ENCODE measurements at regions not wholly inside any gene's neighbourhood (a gene's known extent, or its start where the extent isn't known, plus 50 kb on each side); places are given as distances from the start of the nearest gene placed in this dataset.

DNA sequence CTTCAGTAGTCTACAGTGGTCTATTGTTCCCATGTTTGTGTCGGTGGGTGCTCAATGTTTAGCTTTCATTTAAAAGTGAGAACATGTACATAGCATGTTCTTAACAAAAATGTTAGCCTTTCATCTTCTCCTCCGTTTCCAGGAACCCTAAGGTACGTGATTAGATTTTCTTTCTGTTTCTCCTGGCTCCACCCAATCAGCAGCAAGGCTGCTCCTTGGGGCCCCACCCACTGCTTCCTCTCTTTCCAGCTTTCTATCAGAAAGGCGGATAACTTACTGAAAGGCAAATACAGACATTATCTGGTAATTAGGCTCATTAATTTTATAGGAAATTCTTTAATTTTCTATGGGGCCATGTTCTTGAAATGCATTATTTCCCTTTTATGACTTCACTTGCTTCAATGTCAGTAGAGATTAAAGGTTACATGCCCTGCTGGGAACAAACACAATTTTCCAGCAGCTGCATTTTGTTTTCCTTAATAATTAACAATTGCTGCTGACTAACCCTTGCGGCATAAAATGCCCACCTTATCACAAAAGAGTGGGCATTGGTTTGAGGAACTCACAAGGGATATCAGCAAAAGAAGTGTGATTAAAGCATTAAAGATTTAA is 324.9 kb upstream of the SNX7 start:
- peaks cover 6% of the 10 kb centered on the region for H3K27me3 Mint-ChIP-seq
- H3K4me3 Mint-ChIP-seq = no peak overlapping the region
- no peak overlapping the region for H3K27ac Mint-ChIP-seq
- no peaks in the 10 kb centered on the region for H3K9me3 Mint-ChIP-seq
- H3K4me1 Mint-ChIP-seq (ENCODE audit: low read depth) = peaks cover 5% of the 10 kb centered on the region
- H3K36me3 Mint-ChIP-seq (ENCODE audit: low read depth) = no peaks in the 10 kb centered on the region
- intact Hi-C loops (cut with micrococcal nuclease) = no loop called here

DNA sequence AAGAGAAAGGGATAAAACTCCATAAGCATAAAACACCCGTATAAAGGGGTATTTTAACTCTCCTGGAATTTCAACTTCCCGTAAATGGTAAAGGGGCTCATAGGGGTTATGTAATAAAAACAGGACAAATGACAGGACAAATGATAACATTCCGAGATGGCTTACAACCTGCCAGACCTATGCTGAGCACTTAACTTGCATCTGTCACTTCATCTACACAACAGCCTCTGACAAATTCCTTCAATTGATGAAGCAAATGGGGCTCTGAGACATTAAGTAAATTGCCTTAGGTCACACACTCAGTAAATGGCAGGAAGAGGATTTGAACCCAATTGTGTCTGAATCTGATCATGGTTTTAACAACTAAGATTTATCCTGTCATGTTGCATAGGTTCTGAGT is 327.6 kb upstream of the SNX7 start:
- Mint-ChIP-seq H3K9me3 (peaks cover 10% of the 10 kb centered on the region), H3K36me3 (ENCODE audit: low read depth) (no peaks in the 10 kb centered on the region), H3K27ac (no peak overlapping the region), H3K4me3 (no peak overlapping the region), H3K4me1 (ENCODE audit: low read depth) (peaks cover 10% of the 10 kb centered on the region), H3K27me3 (peaks cover 10% of the 10 kb centered on the region)
- intact Hi-C loops (cut with micrococcal nuclease) = no loop called here

DNA sequence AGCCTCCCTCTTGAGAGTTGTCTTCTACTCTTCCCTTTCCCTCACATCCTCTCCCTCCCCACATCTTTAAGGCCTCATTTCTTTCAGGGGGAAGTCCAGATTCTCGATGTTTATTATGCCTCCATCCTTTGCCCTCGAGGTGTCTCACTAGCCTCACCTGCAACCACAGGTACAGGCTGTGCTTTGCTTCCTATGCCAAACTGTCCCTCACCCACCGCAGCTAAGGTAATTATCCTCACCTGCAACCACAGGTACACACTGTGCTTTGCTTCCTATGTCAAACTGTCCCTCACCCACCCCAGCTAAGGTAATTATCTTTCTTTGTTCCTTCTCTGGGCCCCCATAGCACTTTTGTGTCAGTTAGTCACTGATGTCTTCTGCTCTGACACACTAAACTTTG is 328.1 kb upstream of the SNX7 start:
- no peak overlapping the region for H3K27ac Mint-ChIP-seq

DNA sequence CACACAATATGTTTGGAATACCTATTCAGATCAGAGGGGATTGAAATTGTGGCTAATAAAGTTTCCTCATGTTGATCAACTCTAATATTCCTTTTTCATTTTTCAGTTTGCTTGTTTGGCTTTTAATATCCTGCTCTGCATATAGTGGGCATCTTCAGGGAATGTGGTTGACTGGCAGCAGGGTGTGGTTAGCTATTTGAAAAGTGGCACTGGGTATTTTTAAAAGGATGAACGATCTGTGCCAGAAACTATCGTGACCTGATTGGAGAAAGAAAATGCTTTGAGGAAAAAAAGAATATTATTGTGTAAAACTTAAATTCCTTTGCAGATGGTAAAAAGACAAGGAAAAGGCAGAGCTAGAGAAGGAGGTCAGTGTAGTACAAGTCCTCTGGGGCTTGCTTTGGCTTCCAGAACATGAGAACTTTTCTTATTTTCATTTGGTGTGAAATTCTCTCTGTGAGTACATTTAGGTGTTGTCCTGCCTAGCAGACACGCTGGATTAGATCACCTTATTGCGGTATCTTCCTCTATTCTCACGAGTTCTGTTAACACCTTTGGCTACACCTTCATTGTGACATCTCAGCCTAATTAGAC is 329.7 kb upstream of the SNX7 start:
- H3K9me3 Mint-ChIP-seq = peaks cover 10% of the 10 kb centered on the region
- H3K4me3 Mint-ChIP-seq = no peak overlapping the region
- H3K27ac Mint-ChIP-seq = no peak overlapping the region
- intact Hi-C loops (cut with micrococcal nuclease) = no loop called here
- H3K4me1 Mint-ChIP-seq (ENCODE audit: low read depth) = peaks cover 10% of the 10 kb centered on the region
- no peaks in the 10 kb centered on the region for H3K36me3 Mint-ChIP-seq (ENCODE audit: low read depth)
- H3K27me3 Mint-ChIP-seq = peaks cover 21% of the 10 kb centered on the region

More for the DNA sequence above, 328.1 kb upstream of the SNX7 start:
- peaks cover 8% of the 10 kb centered on the region for H3K4me1 Mint-ChIP-seq (ENCODE audit: low read depth)
- no peak overlapping the region for H3K4me3 Mint-ChIP-seq
- no peaks in the 10 kb centered on the region for H3K36me3 Mint-ChIP-seq (ENCODE audit: low read depth)
- intact Hi-C loops (cut with micrococcal nuclease) = no loop called here
- peaks cover 10% of the 10 kb centered on the region for H3K9me3 Mint-ChIP-seq
- H3K27me3 Mint-ChIP-seq = peaks cover 13% of the 10 kb centered on the region

DNA sequence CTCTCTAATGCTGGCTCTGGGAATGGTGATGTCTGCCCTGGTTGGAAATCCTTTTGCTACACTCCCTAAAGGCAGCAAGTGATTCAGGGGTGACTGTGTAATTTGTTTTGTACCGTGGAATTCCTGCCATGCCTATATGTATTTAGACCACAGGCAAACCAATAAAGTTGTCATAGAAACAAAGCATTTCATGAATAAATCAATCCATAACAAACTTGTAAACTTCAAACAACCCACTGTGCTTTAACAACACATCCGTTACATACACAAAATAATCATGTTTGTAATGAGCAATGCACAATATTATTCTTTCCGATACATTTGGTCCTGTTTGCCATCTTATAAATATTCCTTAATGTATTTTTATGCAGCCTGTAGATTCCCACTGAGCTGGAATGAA is 330.3 kb upstream of the SNX7 start:
- no peaks in the 10 kb centered on the region for H3K36me3 Mint-ChIP-seq (ENCODE audit: low read depth)
- peaks cover 10% of the 10 kb centered on the region for H3K4me1 Mint-ChIP-seq (ENCODE audit: low read depth)
- intact Hi-C loops (cut with micrococcal nuclease) = no loop called here
- H3K27me3 Mint-ChIP-seq = peaks cover 23% of the 10 kb centered on the region
- no peak overlapping the region for H3K4me3 Mint-ChIP-seq
- no peak overlapping the region for H3K27ac Mint-ChIP-seq
- H3K9me3 Mint-ChIP-seq = peaks cover 10% of the 10 kb centered on the region

DNA sequence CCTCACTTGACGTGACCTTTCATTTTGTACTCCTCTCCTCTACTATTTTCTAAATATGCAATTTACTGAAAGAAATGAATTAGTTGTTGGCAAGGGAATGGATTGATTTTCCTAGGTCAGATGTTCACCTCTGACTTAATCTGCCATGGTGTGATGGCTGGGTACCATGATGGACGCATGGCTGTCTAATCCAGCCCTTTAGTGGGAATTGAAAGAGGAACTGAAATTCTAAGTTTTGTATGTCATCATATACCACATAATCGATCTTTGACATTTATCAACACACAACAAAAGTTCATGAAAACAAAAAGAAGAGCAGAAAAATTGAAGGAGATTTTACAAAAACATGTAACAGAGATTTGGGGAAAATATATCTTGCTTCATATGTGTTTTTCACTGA is 331.3 kb upstream of the SNX7 start:
- Mint-ChIP-seq H3K36me3 (ENCODE audit: low read depth) (no peaks in the 10 kb centered on the region), H3K27ac (no peak overlapping the region), H3K9me3 (peaks cover 10% of the 10 kb centered on the region), H3K4me3 (no peak overlapping the region), H3K4me1 (ENCODE audit: low read depth) (peaks cover 16% of the 10 kb centered on the region), H3K27me3 (peaks cover 26% of the 10 kb centered on the region)
- intact Hi-C loops (cut with micrococcal nuclease) = no loop called here

DNA sequence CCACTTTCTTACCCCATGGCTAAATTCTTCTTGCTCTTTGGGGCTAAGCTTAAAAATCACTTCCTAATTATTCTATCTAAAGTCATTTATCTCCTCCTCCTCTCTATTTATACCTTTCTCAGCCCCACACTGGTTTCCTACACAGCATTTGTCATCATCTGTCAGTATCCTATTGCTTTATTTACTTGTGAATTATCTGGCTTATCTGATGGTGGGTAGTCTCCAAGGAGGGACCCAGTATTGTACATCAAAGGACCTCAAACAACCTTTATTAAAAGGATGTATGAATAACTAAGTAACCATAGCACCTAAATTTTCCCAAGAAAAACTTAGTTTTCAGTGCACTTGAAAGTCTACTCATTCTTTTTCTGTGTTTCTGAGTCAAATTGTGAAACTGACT is 332.7 kb upstream of the SNX7 start:
- Mint-ChIP-seq H3K9me3 (peaks cover 10% of the 10 kb centered on the region), H3K27ac (no peak overlapping the region), H3K27me3 (peaks cover 30% of the 10 kb centered on the region), H3K4me1 (ENCODE audit: low read depth) (peaks cover 28% of the 10 kb centered on the region), H3K4me3 (no peak overlapping the region), H3K36me3 (ENCODE audit: low read depth) (no peaks in the 10 kb centered on the region)
- intact Hi-C loops (cut with micrococcal nuclease) = no loop called here

DNA sequence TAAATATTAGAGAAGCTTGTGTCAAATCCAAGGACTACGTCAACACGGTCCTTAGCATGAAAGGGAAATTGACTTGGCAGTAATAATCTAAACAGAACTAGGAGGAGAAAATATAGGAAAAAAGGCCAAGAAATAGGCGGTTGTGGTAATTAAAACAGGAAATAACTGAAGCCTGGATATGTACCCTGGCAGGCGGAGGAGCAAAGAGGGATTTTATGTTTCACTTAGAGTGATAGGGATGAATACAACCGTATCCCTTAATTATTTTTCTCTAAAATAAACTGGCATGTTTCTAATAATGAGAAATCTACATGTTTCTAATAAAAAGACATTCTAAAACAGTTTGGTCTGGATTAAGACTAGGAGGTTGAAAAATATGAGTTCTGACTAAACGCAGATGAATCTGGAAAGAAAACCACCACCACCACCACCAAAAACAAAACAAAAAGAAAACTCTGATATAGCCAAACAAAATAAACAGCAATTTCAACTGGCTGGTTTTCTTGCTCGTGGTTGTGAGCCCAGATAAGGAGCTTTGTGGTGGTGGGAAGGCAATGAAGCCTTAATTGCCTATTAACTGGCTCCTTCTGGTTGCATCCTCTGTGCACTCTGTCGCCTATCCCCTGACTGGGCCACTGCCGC is 334.2 kb upstream of the SNX7 start:
- H3K4me3 Mint-ChIP-seq = no peak overlapping the region
- no peak overlapping the region for H3K27ac Mint-ChIP-seq
- no peaks in the 10 kb centered on the region for H3K36me3 Mint-ChIP-seq (ENCODE audit: low read depth)
- intact Hi-C loops (cut with micrococcal nuclease) = no loop called here
- peaks cover 10% of the 10 kb centered on the region for H3K9me3 Mint-ChIP-seq
- H3K4me1 Mint-ChIP-seq (ENCODE audit: low read depth) = peaks cover 35% of the 10 kb centered on the region
- peaks cover 26% of the 10 kb centered on the region for H3K27me3 Mint-ChIP-seq

DNA sequence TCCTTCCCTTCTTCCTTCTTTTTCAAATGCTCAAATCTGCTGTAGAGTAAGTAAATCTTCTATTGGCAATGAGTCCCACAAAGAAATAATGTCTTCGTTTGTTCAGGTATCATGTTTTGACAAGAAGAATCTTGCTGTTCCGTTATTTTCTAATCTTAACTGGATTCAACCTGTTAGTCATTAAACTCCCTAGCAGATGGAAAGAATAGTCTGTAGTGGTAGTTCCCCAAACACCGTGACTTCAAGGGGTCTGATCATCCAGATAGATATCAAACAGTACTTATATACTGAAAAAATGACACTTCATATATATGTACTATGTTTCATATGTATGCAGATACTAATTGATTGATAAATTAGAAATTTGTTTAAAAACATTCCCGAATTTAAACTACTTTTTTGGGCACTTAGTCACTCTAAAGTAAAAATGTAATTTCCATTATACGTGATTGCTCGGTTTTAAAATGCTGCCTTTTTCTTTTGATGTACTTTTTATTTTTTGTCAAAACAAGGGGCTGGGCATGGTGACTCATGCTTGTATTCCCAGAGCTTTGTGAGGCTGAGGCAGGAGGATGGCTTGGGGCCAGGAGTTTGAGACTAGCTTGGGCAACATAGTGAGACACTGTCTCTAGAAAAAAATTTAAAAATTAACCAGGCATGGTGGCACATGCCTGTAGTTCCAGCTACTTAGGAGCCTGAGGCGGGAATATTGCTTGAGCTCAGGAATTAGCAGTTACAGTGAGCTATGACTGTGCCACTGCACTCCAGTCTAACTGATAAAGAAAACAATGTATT is 335.7 kb upstream of the SNX7 start:
- intact Hi-C loops (cut with micrococcal nuclease) = no loop called here
- H3K4me1 Mint-ChIP-seq (ENCODE audit: low read depth) = peaks cover 35% of the 10 kb centered on the region
- H3K27ac Mint-ChIP-seq = no peak overlapping the region
- peaks cover 11% of the 10 kb centered on the region for H3K9me3 Mint-ChIP-seq
- no peak overlapping the region for H3K4me3 Mint-ChIP-seq
- peaks cover 23% of the 10 kb centered on the region for H3K27me3 Mint-ChIP-seq
- no peaks in the 10 kb centered on the region for H3K36me3 Mint-ChIP-seq (ENCODE audit: low read depth)

DNA sequence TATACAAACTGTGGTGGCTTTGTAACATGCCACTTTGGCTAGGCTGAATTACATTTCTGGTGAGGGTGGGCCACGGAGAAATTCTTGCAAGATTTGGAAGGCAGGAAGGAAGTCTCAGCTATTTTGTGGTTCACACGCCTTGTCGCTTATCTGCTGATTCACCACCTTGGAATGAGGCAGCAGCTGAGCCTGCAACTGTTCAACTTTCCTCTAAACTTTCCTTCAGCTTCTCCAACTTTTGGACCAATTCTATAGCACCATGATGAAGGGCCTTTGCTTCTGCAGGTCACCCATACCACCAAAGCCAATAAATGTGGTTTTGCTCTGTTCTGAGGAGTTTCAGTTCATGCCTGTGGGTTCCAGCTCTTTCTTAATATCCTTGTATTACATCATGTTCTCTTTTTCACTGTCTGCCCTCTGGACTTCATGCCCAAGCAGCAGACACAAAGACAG is 337.6 kb upstream of the SNX7 start:
- peaks cover 30% of the 10 kb centered on the region for H3K4me1 Mint-ChIP-seq (ENCODE audit: low read depth)
- H3K9me3 Mint-ChIP-seq = peaks cover 8% of the 10 kb centered on the region
- H3K36me3 Mint-ChIP-seq (ENCODE audit: low read depth) = no peaks in the 10 kb centered on the region
- H3K27ac Mint-ChIP-seq = peak overlapping the region; percentile 24
- intact Hi-C loops (cut with micrococcal nuclease) = no loop called here
- H3K27me3 Mint-ChIP-seq = peaks cover 24% of the 10 kb centered on the region
- H3K4me3 Mint-ChIP-seq = no peak overlapping the region

DNA sequence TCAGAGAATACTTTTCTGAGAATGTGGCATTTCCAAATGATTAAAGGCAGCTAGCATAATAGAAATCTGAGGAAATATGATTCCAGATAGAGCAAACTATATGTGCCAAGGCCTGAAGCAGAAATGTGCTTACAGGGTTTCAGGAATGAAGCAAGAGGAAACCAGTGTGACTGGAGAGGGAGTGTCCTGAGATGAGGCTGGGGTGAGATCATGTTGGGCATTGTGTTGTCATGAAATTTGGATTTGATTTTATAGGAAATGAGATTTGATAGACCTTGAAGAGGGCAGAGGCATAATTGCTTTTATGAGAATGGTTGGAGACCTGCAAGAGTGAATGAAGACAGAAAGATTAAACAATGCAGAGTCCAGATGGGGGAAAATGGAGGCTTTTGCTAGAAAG is 338.1 kb upstream of the SNX7 start:
- peaks cover 8% of the 10 kb centered on the region for H3K9me3 Mint-ChIP-seq
- intact Hi-C loops (cut with micrococcal nuclease) = no loop called here
- H3K27ac Mint-ChIP-seq = peak overlapping the region; percentile 24
- no peaks in the 10 kb centered on the region for H3K36me3 Mint-ChIP-seq (ENCODE audit: low read depth)
- peaks cover 20% of the 10 kb centered on the region for H3K27me3 Mint-ChIP-seq
- no peak overlapping the region for H3K4me3 Mint-ChIP-seq
- peaks cover 30% of the 10 kb centered on the region for H3K4me1 Mint-ChIP-seq (ENCODE audit: low read depth)

DNA sequence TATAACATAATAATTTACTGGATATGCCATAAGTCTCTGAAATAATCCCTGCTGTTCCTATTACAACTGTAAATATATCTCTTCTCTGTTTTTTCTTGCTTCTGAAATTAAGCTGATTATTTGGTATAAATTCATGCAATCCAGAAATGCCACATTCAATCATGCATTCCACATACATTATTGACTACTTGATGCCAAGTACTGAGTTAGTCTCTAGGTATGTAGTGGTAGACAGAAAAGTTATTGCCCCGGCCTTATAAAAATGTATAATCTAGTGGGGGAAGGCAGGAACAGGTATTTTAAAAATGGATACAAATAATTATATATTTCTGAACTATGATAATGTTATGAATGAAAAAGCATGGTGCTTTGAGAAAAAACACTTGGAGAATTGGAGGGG is 338.6 kb upstream of the SNX7 start:
- Mint-ChIP-seq H3K27ac (no peak overlapping the region), H3K27me3 (peaks cover 20% of the 10 kb centered on the region), H3K36me3 (ENCODE audit: low read depth) (no peaks in the 10 kb centered on the region), H3K9me3 (peaks cover 8% of the 10 kb centered on the region), H3K4me3 (no peak overlapping the region), H3K4me1 (ENCODE audit: low read depth) (peaks cover 30% of the 10 kb centered on the region)
- intact Hi-C loops (cut with micrococcal nuclease) = no loop called here

DNA sequence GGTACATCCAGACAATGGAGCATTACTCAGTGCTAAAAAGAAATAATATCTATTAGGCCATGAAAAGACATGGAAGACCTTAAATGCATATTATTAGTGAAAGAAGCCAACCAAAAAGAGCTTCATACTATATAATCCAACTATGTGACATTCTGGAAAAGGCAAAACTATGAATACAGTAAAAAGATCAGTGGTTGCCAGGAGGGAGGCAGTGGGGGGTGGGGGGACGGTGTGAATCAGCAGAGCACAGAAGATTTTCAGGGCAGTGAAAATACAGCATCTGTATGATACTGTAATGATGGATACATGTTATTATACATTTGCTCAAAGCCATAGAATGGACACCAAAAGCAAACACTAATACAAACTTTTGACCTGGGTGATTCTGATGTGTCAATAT is 339.4 kb upstream of the SNX7 start:
- Mint-ChIP-seq H3K36me3 (ENCODE audit: low read depth) (no peaks in the 10 kb centered on the region), H3K4me3 (no peak overlapping the region), H3K27ac (no peak overlapping the region), H3K27me3 (peaks cover 15% of the 10 kb centered on the region), H3K4me1 (ENCODE audit: low read depth) (peaks cover 28% of the 10 kb centered on the region), H3K9me3 (peaks cover 8% of the 10 kb centered on the region)
- intact Hi-C loops (cut with micrococcal nuclease) = no loop called here

DNA sequence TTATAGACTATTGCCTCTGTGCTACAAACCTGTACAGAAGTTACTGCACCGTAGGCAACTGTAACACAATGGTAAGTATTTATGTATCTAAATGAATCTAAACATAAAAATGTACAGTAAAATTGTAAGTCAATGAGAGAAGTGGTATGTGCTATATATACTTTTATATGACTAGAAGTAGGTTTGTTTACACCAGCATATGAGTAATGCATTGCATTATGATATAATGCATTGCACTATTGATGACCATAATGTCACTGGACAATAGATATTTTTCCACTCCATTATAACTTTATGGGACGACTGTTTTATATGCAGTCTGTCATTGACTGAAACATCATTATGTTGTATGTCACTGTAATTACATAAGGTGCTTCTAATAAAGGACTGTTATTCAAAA is 340.3 kb upstream of the SNX7 start:
- Mint-ChIP-seq H3K4me3 (no peak overlapping the region), H3K9me3 (peaks cover 8% of the 10 kb centered on the region), H3K27ac (no peak overlapping the region), H3K27me3 (peaks cover 12% of the 10 kb centered on the region), H3K36me3 (ENCODE audit: low read depth) (no peaks in the 10 kb centered on the region), H3K4me1 (ENCODE audit: low read depth) (peaks cover 28% of the 10 kb centered on the region)
- intact Hi-C loops (cut with micrococcal nuclease) = no loop called here
